Stimulated activated CD8-positive, alpha-beta memory T cell treated with anti-CD3 and anti-CD28 coated beads, Interleukin-7, amount 100 ng/mL, for 4 hours (primary cell): ENCODE measurements at regions not wholly inside any gene's neighbourhood (a gene's known extent, or its start where the extent isn't known, plus 50 kb on each side); places are given as distances from the start of the nearest gene placed in this dataset.

ENCODE experiments used
- DNase-seq, 2 donors: peaks; one replicate each; pipeline ENCODE4 v3.0.0-alpha.2; 2020; ENCODE audit warnings: low read depth in 2 of 2

- no peak for DNase-seq
Measured at GRCh38 chr12:45627407-45628069, 102.0 kb upstream of the ARID2 start.

- DNase-seq = no peak
Measured at GRCh38 chr12:45629292-45629691, 100.2 kb upstream of the ARID2 start.

- no peak for DNase-seq
Measured at GRCh38 chr12:45633733-45634132, 95.8 kb upstream of the ARID2 start.

GRCh38 chr12:45634273-45634917, 95.1 kb upstream of the ARID2 start:
- DNase-seq = no peak

- no peak for DNase-seq
Measured at GRCh38 chr12:45637242-45637641, 92.3 kb upstream of the ARID2 start.

GRCh38 chr12:45637706-45638105, 91.8 kb upstream of the ARID2 start:
- no peak for DNase-seq

- DNase-seq = no peak
Measured at GRCh38 chr12:45638386-45638785, 91.1 kb upstream of the ARID2 start.

GRCh38 chr12:45644541-45644940, 85.0 kb upstream of the ARID2 start:
- DNase-seq = no peak

GRCh38 chr12:45646851-45647581, 82.5 kb upstream of the ARID2 start:
- DNase-seq = no peak

- no peak for DNase-seq
Measured at GRCh38 chr12:45648070-45648469, 81.4 kb upstream of the ARID2 start.

- no peak for DNase-seq
Measured at GRCh38 chr12:45651029-45651428, 78.5 kb upstream of the ARID2 start.

- DNase-seq = no peak
Measured at GRCh38 chr12:45654002-45654665, 75.4 kb upstream of the ARID2 start.

GRCh38 chr12:45655186-45655585, 74.3 kb upstream of the ARID2 start:
- peak; percentile 46 to 48 for DNase-seq

GRCh38 chr12:45655743-45656142, 73.8 kb upstream of the ARID2 start:
- DNase-seq = no peak

- DNase-seq = no peak
Measured at GRCh38 chr12:45658020-45658419, 71.5 kb upstream of the ARID2 start.

GRCh38 chr12:45660330-45660729, 69.2 kb upstream of the ARID2 start:
- no peak for DNase-seq

- DNase-seq = no peak
Measured at GRCh38 chr12:45663455-45663854, 66.1 kb upstream of the ARID2 start.

GRCh38 chr12:45665941-45666340, 63.6 kb upstream of the ARID2 start:
- DNase-seq = no peak

GRCh38 chr12:45666396-45666795, 63.1 kb upstream of the ARID2 start:
- no peak for DNase-seq

GRCh38 chr12:45666816-45667215, 62.7 kb upstream of the ARID2 start:
- DNase-seq = no peak

GRCh38 chr12:45667761-45668160, 61.7 kb upstream of the ARID2 start:
- no peak for DNase-seq

- DNase-seq = no peak
Measured at GRCh38 chr12:45668641-45669040, 60.9 kb upstream of the ARID2 start.

- no peak for DNase-seq
Measured at GRCh38 chr12:45669093-45669492, 60.4 kb upstream of the ARID2 start.
